HG02798 (cell line): ENCODE measurements at regions not wholly inside any gene's neighbourhood (a gene's known extent, or its start where the extent isn't known, plus 50 kb on each side); places are given as distances from the start of the nearest gene placed in this dataset.
"Not testable (repeated sequence)": the region's sequence is repeated elsewhere in the genome, so short reads cannot be mapped to it uniquely, and the experiment has no call there.

ENCODE experiments used
- ATAC-seq: cut with Tn5 transposase; IDR thresholded peaks from one replicate; pipeline ENCODE4 v1.9.1; 2021; ENCODE audit warnings: mild to moderate bottlenecking; ENCODE audit not compliant: unreplicated experiment, poor library complexity

DNA sequence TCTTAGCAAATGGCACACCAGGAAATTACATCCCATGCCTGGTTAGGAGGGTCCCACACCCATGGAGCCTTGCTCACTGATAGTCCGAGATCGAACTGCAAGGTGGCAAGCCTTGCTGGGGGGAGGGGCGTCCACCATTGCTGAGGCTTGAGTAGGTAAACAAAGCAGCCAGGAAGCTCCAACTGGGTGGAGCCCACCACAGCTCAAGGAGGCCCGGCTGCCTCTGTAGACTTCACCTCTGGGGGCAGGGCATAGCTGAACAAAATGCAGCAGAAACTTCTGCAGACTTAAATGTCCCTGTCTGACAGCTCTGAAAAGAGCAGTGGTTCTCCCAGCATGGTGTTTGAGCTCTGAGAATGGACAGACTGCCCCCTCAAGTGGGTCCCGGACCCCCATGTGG lies 962.7 kb upstream of the INTU start:
- not testable (repeated sequence) for ATAC-seq

GRCh38 chr4:126678618-126679017 lies 954.1 kb upstream of the INTU start:
- no peak for ATAC-seq

DNA sequence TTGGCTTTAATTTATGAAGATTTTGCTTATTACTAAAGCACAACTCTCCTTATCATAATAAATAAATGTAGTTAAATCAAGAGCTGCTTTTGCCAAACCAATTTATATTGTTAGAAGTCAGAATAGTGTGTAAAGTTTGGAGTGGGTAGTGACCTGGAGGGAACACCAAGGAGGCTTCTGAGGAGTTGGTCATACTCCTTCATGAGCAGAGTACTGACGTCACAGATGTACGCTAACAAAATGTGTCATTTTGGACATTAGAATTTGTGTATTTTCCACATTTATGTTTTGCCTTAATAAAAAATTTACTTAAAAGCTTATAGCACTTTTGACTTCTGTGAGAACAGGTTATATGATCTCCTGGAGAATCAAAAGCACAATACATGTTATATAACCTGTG lies 953.5 kb upstream of the INTU start:
- no peak for ATAC-seq

DNA sequence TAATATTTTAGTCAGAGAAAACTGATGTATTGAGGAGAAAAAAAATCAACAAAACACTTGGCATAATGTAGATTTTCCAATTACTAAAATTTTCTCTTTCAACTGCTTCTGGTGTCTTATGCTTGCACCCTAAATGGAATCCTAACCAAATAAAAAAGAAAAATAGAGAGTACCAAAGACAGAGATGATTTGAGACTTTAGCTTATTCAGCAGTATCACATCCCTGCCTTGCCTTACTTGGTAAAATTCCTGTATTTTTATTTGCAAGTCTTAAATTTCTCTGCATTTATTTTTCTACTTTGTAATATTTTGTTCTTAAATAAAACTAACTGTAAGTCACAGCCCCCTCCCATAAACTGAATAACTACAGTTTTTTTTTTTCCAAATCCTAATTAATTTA lies 950.5 kb upstream of the INTU start:
- no peak for ATAC-seq

DNA sequence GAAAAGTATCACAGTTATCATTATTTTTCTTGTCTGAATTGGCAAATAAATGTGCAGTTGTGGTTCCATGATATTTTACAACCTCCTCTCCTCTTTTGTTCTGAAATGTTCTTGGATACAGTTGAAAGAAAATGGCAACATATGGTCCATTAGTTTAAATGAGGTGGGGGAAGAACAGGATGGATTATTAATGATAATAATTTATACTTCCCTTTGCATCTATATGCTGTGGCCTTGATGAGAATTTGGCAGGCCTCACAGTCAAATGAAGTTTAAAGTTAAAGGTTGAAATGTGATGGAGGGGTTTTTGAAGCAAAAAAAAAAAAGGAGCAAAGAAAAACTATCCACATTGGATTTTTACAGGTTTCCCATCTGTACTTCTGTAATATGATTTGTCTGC lies 946.3 kb upstream of the INTU start:
- no peak for ATAC-seq

GRCh38 chr4:126687655-126688358 lies 945.0 kb upstream of the INTU start:
- ATAC-seq, result no peak

DNA sequence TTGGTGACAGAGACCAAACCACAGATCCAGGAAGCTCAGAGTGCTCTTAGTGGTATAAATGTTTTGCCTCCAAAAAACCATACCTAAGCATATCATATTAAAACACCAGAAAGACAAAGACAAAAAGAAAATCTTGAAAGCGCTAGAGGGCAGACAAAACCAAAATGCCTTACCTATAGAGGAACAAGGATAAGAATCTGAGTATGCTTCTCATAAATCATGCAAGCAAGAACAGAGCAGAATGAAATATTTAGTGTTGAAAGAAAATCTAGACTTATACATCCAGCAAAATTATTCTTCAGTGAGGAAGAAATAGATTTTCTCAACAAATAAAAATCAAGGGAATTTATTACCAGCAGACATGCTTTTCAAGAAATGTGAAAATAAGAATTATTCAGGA lies 941.0 kb upstream of the INTU start:
- no peak for ATAC-seq

- ATAC-seq, result no peak
Observed at GRCh38 chr4:126697748-126698147, 935.0 kb upstream of the INTU start.

- ATAC-seq, result no peak
Observed at GRCh38 chr4:126698224-126698623, 934.5 kb upstream of the INTU start.

DNA sequence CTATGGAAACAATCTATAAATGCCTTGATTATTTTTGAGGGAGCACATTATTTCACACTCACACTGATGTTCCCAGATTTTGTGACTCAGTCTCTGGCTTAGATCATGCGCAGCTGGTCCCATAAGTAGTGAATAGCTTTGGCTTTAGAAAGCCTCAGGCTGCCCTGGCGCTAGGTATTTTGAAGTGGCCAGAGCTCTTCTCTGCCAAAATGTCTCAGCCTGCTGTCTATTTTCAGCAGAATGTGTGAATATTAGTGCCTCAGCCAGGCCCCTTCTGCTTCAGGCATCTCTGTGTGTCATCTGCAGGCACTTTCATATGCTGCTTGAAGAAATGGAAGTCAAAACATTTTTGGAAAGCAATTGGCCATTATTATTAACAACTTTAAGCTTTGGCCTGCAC lies 931.0 kb upstream of the INTU start:
- no peak for ATAC-seq

DNA sequence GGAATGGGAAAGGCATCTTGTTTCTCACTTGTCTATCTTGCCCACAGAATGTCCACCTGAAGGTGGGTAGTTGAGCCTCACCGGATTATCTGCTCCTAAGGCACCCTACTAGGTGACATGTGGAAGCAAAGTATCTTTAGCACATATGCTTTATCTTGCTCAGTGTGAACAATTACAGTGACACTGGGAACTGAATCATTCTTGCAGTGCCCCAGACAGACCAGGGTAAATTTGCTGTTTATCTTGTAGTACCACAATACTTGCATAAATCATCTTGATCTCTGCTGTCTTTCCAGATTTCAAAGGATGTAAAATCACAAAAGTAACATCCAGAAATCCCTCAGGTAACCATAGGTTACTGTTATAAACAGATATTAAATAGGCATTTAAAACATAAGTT lies 930.0 kb upstream of the INTU start:
- ATAC-seq, result no peak

GRCh38 chr4:126705266-126705665 lies 927.5 kb upstream of the INTU start:
- no peak for ATAC-seq

DNA sequence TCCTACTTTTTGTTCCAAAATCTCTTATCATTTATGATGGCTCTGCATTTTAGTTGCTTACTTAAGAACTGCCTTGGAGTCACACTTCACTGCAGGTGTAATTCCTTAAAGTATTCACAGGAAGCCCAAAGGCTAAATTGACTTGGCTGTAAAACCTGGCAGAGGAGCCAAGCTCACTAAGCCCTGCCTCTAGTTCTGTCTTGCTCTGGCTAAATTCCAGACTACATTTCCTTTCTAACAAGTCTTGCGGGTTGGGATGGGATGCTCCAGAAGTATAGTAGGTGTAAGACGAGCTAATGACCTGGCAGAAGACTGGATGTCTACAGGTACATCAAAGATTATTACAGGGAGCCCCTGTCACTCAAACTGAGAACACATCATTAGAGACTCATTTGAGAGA lies 924.0 kb upstream of the INTU start:
- ATAC-seq, result no peak

DNA sequence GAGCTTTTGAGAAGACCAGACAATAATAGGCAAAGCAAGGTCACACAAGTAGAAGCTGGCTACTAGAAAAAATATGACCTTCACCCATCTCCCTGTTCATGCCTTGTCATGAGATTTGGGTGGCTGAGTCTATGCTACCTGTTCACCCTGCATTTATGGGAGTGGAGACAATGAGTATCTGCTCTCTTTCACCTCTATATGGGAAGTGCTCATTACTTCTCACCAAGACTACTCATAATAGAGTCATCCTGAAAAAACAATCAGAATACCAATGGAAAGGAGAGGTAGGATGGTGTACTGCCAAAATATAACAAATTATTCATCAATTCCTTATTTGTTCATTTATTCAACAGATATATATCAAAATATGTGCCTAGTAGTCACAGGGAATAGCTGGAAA lies 921.8 kb upstream of the INTU start:
- no peak for ATAC-seq

- no peak for ATAC-seq
Observed at GRCh38 chr4:126715067-126715466, 917.7 kb upstream of the INTU start.

DNA sequence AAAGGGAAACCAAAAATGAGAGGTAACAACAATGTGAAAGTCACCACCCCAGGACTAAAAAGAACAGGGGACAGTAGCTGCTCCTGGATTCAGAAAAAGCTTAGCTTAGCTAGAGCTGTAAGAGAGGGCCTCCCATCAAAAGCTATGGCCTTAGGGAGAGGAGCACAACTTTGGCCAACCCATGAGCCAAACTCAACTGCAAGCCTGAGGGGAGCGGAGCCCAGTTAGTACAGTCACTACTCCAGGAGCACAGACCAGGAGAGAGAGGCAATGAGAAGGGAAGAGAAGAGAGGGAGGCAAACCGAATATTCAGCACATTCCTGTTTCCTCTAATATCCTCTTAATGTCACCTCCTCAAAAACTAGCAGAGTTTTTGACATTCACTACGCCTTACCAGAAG lies 917.1 kb upstream of the INTU start:
- ATAC-seq, result no peak

- ATAC-seq, result no peak
Observed at GRCh38 chr4:126718136-126718535, 914.6 kb upstream of the INTU start.

DNA sequence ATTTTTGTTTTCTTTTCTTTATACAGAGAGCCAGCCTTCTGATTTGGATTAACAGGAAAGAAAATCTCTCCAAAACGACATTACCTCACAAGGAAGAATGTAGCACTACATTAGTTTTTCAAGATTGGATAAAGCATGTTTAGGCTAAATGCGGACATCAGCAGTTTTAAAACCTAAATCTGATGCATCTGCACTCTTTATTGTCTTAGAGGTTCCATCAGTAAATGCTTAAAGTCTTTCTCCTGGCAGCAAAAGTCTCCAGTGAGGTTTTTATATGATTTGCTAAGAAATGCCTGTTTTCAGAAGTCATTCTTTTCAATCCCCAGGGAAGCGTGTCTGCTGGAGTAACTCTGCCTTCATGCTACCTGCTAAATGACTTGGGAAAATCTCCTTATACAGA lies 912.9 kb upstream of the INTU start:
- ATAC-seq, result no peak

DNA sequence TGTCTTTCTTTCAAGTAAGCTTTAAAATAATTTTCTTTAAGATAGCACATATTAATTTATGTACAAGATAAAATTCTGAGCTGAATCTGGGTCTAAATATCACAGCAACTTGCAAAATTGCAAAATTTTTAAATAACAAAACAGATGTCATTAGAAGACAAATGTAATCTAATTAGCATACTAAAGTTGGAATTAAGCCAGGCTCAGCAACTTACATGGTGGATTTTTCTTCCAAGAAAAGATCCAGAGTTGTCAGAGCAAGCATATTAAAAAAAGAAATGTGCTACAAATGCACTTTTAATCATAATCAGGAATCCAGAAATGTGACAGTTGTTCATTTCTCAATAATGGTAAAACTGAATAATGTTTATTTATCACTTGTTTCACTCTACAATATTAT lies 906.9 kb upstream of the INTU start:
- no peak for ATAC-seq

DNA sequence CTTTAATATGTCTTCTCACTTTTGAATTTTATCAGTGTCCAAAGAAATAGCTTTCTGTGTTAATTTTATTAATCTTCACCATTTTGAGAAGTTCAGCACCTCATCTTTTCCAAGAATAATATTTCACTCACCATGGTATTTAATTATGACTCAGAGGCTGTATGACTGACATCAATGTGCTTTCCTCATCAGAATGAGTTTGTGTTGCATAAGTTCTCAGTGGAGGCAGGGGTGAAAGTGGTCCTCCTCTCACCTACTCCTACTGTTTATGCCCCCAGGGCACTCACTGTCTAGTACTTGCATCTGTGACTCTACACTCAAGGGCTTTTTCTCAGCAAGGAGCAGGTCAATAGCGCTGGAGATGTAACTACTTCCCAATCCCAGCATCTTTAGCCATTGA lies 905.3 kb upstream of the INTU start:
- ATAC-seq, result no peak

GRCh38 chr4:126731062-126731461 lies 901.7 kb upstream of the INTU start:
- no peak for ATAC-seq

- ATAC-seq, result no peak
Observed at GRCh38 chr4:126733301-126733700, 899.5 kb upstream of the INTU start.

- no peak for ATAC-seq
Observed at GRCh38 chr4:126734465-126734864, 898.3 kb upstream of the INTU start.
